ENCODE measurements at regions not wholly inside any gene's neighbourhood (a gene's known extent, or its start where the extent isn't known, plus 50 kb on each side); places are given as distances from the start of the nearest gene placed in this dataset.
"Not testable (repeated sequence)": the region's sequence is repeated elsewhere in the genome, so short reads cannot be mapped to it uniquely, and the experiment has no call there.

DNA sequence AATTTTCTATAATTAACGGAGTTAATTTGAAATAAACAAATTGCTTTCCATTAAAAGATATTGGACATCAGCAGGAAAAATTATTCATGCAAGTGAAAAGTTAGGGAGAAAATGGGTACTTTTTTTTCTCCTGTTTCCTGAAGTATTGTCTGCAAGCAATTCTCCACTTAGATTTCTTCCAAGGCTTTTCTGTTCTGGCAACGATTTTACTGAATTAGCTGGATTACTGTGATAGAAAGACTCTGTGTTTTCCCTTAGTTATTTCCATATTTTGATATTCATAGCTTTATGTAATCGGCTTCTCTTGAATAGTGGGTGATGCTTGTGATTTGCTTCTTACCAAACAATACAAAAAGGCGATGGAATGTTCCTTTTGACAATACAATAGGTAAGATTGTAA is 1333.9 kb downstream of the AMY1C start:
- no peak overlapping the region for H3K27ac Mint-ChIP-seq
- no peaks in the 10 kb centered on the region for H3K36me3 Mint-ChIP-seq (ENCODE audit: low read depth)
- H3K9me3 Mint-ChIP-seq, result no peaks in the 10 kb centered on the region
- TF ChIP-seq, protein P1, sequence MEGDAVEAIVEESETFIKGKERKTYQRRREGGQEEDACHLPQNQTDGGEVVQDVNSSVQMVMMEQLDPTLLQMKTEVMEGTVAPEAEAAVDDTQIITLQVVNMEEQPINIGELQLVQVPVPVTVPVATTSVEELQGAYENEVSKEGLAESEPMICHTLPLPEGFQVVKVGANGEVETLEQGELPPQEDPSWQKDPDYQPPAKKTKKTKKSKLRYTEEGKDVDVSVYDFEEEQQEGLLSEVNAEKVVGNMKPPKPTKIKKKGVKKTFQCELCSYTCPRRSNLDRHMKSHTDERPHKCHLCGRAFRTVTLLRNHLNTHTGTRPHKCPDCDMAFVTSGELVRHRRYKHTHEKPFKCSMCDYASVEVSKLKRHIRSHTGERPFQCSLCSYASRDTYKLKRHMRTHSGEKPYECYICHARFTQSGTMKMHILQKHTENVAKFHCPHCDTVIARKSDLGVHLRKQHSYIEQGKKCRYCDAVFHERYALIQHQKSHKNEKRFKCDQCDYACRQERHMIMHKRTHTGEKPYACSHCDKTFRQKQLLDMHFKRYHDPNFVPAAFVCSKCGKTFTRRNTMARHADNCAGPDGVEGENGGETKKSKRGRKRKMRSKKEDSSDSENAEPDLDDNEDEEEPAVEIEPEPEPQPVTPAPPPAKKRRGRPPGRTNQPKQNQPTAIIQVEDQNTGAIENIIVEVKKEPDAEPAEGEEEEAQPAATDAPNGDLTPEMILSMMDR (IDR thresholded peaks at IDR 0.05; ENCODE audit: unreplicated experiment in 3 of 3), result no peak
- no peaks in the 10 kb centered on the region for H3K27me3 Mint-ChIP-seq (ENCODE audit: low read depth)
- H3K4me1 Mint-ChIP-seq, result no peaks in the 10 kb centered on the region
- H3K4me3 Mint-ChIP-seq, result no peak overlapping the region

DNA sequence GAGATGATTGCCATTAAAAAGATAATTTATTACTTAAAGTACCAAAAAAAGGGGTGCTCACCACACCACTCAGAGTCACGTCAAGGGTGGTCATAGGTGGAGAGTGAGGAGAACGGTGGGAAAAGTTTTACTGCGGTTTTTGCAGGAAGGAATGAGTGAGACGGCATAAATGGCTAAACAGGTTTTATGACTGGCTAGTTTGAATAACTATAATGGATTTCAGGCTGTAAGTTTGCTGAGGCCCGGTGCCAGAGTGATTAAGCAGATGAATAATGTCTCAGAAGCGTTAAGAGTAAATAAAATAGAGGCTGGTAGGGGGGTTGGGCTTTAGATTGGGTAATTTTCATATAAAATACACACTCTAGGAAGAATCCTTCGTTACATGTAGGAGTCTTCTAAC is 1337.8 kb downstream of the AMY1C start:
- Mint-ChIP-seq H3K4me1 (no peaks in the 10 kb centered on the region), H3K27me3 (ENCODE audit: low read depth) (no peaks in the 10 kb centered on the region), H3K36me3 (ENCODE audit: low read depth) (no peaks in the 10 kb centered on the region), H3K9me3 (no peaks in the 10 kb centered on the region), H3K27ac (no peak overlapping the region), H3K4me3 (no peak overlapping the region)
- TF ChIP-seq, protein P1 (IDR thresholded peaks at IDR 0.05; ENCODE audit: unreplicated experiment in 3 of 3), result no peak

DNA sequence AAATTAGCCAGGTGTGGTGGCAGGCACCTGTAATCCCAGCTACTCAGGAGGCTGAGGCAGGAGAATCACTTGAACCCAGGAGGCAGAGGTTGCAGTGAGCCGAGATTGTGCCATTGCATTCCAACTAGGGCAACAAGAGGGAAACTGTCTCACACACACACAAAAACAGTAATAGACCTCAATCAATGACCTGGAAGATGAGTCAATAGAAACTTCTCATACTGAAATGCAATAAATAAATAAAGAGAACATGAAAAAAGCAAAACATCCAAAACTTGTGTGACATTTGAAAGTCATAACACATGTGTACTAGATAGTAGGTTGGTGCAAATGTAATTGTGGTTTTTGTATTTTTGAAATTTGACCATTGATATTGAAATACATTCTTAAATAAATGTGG is 1338.5 kb downstream of the AMY1C start:
- TF ChIP-seq, protein P1 (IDR thresholded peaks at IDR 0.05; ENCODE audit: unreplicated experiment in 3 of 3), result no peak
- H3K4me1 Mint-ChIP-seq, result no peaks in the 10 kb centered on the region
- H3K9me3 Mint-ChIP-seq, result no peaks in the 10 kb centered on the region
- no peak overlapping the region for H3K27ac Mint-ChIP-seq
- H3K4me3 Mint-ChIP-seq, result no peak overlapping the region
- H3K36me3 Mint-ChIP-seq (ENCODE audit: low read depth), result no peaks in the 10 kb centered on the region
- no peaks in the 10 kb centered on the region for H3K27me3 Mint-ChIP-seq (ENCODE audit: low read depth)

DNA sequence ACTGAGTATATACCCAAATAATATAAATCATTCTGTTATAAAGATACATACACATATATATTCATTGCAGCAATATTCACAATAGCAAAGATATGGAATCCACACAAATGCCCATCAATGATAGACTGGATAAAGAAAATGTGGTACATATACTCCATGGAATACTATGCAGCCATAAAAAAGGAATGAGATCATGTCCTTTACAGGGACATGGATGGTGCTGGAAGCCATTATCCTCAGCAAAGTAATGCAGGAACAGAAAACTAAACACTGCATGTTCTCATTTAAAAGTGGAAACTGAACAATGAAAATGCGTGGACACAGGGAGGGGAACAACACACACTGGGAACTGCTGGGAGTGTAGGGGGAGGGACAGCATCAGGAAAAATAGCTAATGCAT is 1344.2 kb downstream of the AMY1C start:
- H3K27me3 Mint-ChIP-seq (ENCODE audit: low read depth); H3K27ac Mint-ChIP-seq; H3K4me3 Mint-ChIP-seq; H3K36me3 Mint-ChIP-seq (ENCODE audit: low read depth); H3K9me3 Mint-ChIP-seq; H3K4me1 Mint-ChIP-seq: not testable (repeated sequence)

DNA sequence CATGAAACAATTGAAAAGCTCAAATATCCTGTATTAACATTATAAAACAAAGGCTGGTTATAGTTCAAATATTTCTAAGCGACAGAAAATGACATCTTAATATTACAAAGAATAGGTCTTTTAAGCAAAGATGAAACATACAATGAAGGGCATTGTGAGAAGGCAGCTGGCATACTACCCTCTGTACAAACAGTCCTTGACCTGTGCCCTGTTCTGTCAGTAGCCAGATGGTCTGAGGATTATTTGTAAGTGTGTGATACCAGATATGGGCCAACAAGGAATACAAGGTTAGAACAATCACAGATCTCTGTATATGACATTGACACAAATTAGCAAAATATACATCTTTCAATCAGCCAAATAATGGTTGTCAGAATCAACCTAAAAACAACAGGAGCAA is 1350.4 kb downstream of the AMY1C start:
- TF ChIP-seq, protein P1 (IDR thresholded peaks at IDR 0.05; ENCODE audit: unreplicated experiment in 3 of 3), result no peak
- no peak overlapping the region for H3K27ac Mint-ChIP-seq
- H3K27me3 Mint-ChIP-seq (ENCODE audit: low read depth), result no peaks in the 10 kb centered on the region

DNA sequence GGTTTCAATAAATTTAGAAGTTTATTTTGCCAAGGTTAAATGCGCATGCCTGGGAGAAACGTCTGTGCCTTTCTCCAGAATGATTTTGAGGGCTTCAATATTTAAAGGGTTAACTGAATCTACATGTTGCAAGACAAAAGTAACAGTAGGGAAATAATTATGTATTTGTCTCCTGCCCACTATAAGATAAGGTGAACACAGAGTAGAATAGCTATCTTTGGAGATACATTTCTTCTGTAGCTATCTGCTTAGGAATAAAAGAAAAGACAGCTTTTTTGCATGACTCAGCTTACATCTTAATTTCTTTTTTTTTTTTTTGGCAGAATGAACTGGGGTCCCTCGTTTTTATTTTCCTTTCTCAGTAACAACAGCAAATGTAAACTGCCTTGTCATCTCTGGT is 1351.6 kb downstream of the AMY1C start:
- Mint-ChIP-seq H3K9me3 (peaks cover 3% of the 10 kb centered on the region), H3K36me3 (ENCODE audit: low read depth) (no peaks in the 10 kb centered on the region), H3K4me1 (peaks cover 6% of the 10 kb centered on the region), H3K27ac (peak overlapping the region in 2 of 3 experiments; percentile 25 to 41), H3K4me3 (no peak overlapping the region), H3K27me3 (ENCODE audit: low read depth) (no peaks in the 10 kb centered on the region)
- TF ChIP-seq, protein P1 (IDR thresholded peaks at IDR 0.05; ENCODE audit: unreplicated experiment in 3 of 3), result no peak

More for the DNA sequence above, 1350.4 kb downstream of the AMY1C start:
- H3K36me3 Mint-ChIP-seq (ENCODE audit: low read depth), result no peaks in the 10 kb centered on the region
- peaks cover 6% of the 10 kb centered on the region for H3K4me1 Mint-ChIP-seq
- no peaks in the 10 kb centered on the region for H3K9me3 Mint-ChIP-seq
- no peak overlapping the region for H3K4me3 Mint-ChIP-seq
